WI38 (cell line): ENCODE measurements at regions not wholly inside any gene's neighbourhood (a gene's known extent, or its start where the extent isn't known, plus 50 kb on each side); places are given as distances from the start of the nearest gene placed in this dataset.
"Not testable (repeated sequence)": the region's sequence is repeated elsewhere in the genome, so short reads cannot be mapped to it uniquely, and the experiment has no call there.

ENCODE experiments used
- H3K4me3 ChIP-seq: 2 replicates; pipeline ENCODE4 v1.5.1; 2011; ENCODE audit warnings: low read depth, mild to moderate bottlenecking, control low read depth, low read length
- TF ChIP-seq, protein P1 (sequence below): IDR thresholded peaks from 2 replicates; pipeline ENCODE4 v1.5.1; 2012; ENCODE audit warnings: low read depth, mild to moderate bottlenecking, control low read depth, low read length

DNA sequence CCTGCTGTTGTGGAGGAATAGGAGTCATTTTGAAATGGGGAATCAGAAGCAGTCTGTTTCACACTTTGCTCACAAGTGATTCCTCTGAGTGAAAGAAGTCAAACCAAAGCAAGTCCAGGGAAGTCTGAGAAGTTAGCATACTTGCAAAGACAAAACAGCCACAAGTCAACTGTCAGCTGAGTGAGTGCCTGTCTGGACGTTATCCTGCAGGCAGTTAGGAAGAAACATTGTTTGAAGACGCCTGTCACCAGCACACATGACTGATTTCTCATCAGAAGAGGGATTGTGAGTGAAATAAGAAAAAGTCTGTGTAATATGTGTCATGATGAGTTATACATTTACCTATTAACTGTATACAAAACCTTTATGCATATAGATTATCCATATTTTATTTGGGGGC is 153.5 kb downstream of the KCNRG start:
- TF ChIP-seq, protein P1, sequence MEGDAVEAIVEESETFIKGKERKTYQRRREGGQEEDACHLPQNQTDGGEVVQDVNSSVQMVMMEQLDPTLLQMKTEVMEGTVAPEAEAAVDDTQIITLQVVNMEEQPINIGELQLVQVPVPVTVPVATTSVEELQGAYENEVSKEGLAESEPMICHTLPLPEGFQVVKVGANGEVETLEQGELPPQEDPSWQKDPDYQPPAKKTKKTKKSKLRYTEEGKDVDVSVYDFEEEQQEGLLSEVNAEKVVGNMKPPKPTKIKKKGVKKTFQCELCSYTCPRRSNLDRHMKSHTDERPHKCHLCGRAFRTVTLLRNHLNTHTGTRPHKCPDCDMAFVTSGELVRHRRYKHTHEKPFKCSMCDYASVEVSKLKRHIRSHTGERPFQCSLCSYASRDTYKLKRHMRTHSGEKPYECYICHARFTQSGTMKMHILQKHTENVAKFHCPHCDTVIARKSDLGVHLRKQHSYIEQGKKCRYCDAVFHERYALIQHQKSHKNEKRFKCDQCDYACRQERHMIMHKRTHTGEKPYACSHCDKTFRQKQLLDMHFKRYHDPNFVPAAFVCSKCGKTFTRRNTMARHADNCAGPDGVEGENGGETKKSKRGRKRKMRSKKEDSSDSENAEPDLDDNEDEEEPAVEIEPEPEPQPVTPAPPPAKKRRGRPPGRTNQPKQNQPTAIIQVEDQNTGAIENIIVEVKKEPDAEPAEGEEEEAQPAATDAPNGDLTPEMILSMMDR = no peak
- H3K4me3 ChIP-seq = no peak overlapping the region

DNA sequence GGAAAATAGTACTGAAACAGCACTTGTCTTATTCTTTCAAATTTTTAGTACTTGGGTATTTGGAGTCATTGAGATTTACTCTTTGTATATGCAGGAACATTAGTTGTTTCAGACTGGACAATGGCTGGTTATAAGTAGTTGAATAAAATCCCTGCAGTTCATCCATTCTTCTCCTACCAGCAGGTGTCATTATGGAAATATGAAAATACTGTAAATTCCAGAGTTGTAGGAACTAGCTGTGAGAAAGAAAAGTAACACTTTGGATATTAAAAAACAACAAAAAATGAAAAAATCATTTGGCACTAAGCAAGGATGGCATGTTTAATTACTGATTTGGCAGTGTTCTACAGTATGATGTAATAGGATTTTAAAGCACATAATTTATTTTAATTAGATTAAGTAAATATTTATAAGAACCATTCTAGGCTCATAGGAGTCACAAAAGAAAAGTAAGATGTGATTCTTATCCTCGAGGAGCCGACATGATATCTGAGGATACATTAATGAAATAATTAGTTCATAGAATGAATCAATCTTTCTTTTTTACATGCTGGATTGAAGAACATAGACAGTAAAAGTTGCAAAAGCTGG is 155.3 kb downstream of the KCNRG start:
- TF ChIP-seq, protein P1 = peak; percentile 7; the same call in 1 of the 2 replicates

DNA sequence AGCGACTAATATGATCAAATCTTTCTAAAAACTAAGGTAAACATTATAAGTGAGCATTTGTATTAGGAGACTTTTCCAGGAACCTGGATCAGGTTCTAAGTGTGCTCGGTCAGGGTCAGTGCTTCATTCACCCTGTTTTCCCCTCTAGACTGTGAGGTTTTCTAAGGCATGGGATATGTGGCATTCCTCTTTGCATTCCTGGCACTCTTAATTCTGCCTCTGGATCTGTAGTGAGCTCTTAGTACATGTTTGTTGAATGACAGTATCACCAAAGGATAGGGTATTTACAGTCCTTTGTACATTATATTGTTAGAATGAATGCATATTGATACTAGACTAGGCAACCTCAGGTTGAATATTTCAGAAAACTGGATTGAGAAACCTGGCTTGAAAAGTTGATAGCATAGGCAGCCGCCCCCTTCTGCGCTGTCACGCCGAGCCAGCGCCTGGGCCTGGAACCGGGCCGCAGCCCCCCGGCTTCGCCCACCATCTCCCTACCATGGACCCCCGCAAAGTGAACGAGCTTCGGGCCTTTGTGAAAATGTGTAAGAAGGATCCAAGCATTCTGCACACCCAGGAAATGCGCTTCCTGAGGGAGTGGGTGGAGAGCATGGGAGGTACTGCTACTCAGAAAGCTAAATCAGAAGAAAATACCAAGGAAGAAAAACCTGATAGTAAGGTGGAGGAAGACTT is 156.5 kb downstream of the KCNRG start:
- no peak overlapping the region for H3K4me3 ChIP-seq
- TF ChIP-seq, protein P1 = no peak

More for the DNA sequence above, 155.3 kb downstream of the KCNRG start:
- H3K4me3 ChIP-seq = no peak overlapping the region

DNA sequence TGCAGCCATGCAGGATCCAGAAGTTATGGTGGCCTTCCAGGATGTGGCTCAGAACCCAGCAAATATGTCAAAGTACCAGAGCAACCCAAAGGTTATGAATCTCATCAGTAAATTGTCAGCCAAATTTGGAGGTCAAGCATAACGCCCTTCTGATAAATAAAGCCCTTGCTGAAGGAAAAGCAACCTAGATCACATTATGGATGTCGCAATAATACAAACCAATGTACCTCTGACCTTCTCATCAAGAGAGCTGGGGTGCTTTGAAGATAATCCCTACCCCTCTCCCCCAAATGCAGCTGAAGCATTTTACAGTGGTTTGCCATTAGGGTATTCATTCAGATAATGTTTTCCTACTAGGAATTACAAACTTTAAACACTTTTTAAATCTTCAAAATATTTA is 157.8 kb downstream of the KCNRG start:
- H3K4me3 ChIP-seq = not testable (repeated sequence)

DNA sequence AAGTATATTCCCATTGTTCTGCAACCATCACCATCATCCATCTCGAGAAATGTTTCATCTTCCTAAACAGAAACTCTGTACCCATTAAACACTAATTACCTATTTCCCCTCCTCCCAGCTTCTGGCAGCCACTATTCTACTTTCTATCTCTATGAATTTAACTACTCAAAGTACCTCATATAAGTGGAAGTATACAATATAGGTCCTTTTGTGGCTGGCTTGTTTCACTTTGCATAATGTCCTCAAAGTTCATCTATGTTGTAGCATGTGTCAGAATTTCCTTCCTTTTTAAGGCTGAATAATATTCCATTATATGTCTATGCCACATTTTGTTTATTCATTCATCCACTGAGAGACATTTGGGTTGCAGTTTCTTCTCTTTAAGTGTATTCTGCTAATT is 159.4 kb downstream of the KCNRG start:
- TF ChIP-seq, protein P1 = no peak
- H3K4me3 ChIP-seq = no peak overlapping the region

DNA sequence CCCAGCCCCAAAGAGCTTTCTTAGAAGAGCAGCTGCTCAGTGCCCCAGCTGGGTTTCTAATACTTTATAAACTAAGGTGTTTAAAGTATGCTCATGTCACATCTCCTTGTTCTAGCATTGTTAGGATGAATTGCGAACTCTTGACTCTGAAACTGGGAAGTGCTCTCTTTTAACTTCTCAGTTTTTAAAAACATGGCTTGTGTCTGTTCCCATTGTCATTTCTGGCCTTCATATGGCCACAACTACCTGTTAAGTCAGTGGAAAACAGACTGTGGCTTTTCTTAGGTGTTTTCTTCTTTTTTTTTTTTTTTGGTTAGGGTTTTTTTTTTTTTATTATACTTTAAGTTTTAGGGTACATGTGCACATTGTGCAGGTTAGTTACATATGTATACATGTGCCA is 164.7 kb downstream of the KCNRG start:
- H3K4me3 ChIP-seq = no peak overlapping the region
- TF ChIP-seq, protein P1 = no peak

DNA sequence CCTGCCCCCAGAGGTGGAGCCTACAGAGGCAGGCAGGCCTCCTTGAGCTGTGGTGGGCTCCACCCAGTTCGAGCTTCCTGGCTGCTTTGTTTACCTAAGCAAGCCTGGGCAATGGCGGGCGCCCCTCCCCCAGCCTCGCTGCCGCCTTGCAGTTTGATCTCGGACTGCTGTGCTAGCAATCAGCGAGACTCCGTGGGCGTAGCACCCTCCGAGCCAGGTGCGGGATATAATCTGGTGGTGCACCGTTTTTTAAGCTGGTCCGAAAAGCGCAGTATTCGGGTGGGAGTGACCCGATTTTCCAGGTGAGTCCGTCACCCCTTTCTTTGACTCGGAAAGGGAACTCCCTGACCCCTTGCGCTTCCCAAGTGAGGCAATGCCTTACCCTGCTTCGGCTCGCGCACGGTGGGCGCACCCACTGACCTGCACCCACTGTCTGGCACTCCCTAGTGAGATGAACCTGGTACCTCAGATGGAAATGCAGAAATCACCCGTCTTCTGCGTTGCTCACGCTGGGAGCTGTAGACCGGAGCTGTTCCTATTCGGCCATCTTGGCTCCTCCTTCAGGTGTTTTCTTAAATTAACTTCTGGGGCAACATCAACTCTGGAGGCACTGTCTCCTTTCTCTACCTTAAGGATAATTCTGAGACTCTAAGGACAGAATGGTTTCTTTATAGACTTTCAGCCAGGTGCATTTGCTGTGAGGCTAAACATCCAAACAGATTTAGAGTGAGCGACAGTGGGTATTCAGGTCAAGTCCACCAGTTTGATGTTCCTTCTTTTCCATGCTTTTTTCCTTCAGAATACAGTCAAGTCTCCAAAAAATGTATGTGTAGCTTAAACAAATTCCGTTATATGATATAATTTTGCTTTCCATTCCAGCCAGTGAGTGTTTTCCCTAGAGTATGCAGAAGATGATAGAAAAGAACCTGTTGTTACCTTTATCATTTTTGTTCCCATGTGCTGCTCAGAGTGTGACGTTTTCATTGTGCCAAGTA is 170.8 kb downstream of the KCNRG start:
- not testable (repeated sequence) for H3K4me3 ChIP-seq
